WTC11 (cell line): ENCODE measurements at regions not wholly inside any gene's neighbourhood (a gene's known extent, or its start where the extent isn't known, plus 50 kb on each side); places are given as distances from the start of the nearest gene placed in this dataset.

Experiments used
- ATAC-seq: fragments of 200-7000 bp; cut with Tn5 transposase; 2 replicates; pipeline ENCODE4 v1.10.0; 2021; ENCODE audit warnings: mild to moderate bottlenecking, moderate library complexity
- CTCF ChIA-PET: fragments of 300-600 bp; sonication (Branson Sonifier 250); formaldehyde crosslinking; loops from one replicate; lab custom pipeline; 2021; ENCODE audit warnings: antibody characterized with exemption; lab: Charles Lee
- POLR2A ChIA-PET: fragments of 350-600 bp; sonication (Branson Sonifier 250); formaldehyde crosslinking; loops from one replicate; lab custom pipeline; 2021; ENCODE audit warnings: antibody characterized with exemption; lab: Charles Lee
- DNase-seq: peaks from one replicate; pipeline ENCODE4 v3.0.0; 2021; ENCODE audit warnings: low spot score
- H3K27ac Mint-ChIP-seq: 2 replicates; pipeline ENCODE4 v1.8.0; 2021; ENCODE audit warnings: mixed read lengths
- H3K27me3 Mint-ChIP-seq: 2 replicates; pipeline ENCODE4 v1.8.0; 2021; ENCODE audit warnings: low read depth, mild to moderate bottlenecking, moderate library complexity, mixed read lengths
- H3K36me3 Mint-ChIP-seq: 2 replicates; pipeline ENCODE4 v1.8.0; 2021; ENCODE audit warnings: mixed read lengths
- H3K4me1 Mint-ChIP-seq: 2 replicates; pipeline ENCODE4 v1.8.0; 2022; ENCODE audit warnings: mixed read lengths
- H3K4me3 Mint-ChIP-seq: 2 replicates; pipeline ENCODE4 v1.8.0; 2021; ENCODE audit warnings: mild to moderate bottlenecking, moderate library complexity, mixed read lengths
- H3K9me3 Mint-ChIP-seq: 2 replicates; pipeline ENCODE4 v1.8.0; 2021; ENCODE audit warnings: mixed read lengths
- ARID4B ChIP-seq: sonication (generic); formaldehyde crosslinking; IDR thresholded peaks from 2 replicates; pipeline ENCODE4 v1.8.0; 2023; ENCODE audit warnings: missing genetic modification reagents, mild to moderate bottlenecking, borderline replicate concordance
- CREM ChIP-seq: sonication (generic); formaldehyde crosslinking; IDR thresholded peaks from 2 replicates; pipeline ENCODE4 v1.8.1; 2022; ENCODE audit warnings: mild to moderate bottlenecking, missing genetic modification reagents, moderate library complexity
- GTF2I ChIP-seq: fragments of 250-450 bp; sonication (Bioruptor Pico); conservative IDR thresholded peaks from 2 replicates; pipeline ENCODE4 v1.4.0; 2021; ENCODE audit warnings: mild to moderate bottlenecking
- IRF2 ChIP-seq: sonication (generic); formaldehyde crosslinking; IDR thresholded peaks from 2 replicates; pipeline ENCODE4 v1.8.0; 2022; ENCODE audit warnings: low read depth, missing genetic modification reagents, borderline replicate concordance
- JAZF1 ChIP-seq: fragments of 250-450 bp; sonication (Bioruptor Pico); IDR thresholded peaks from 2 replicates; pipeline ENCODE4 v1.9.0; 2021; ENCODE audit warnings: moderate library complexity, mild to moderate bottlenecking, inconsistent platforms
- NR2C2 ChIP-seq: sonication (generic); formaldehyde crosslinking; IDR thresholded peaks from 2 replicates; pipeline ENCODE4 v1.8.0; 2022; ENCODE audit warnings: mild to moderate bottlenecking, missing genetic modification reagents
- NR3C1 ChIP-seq: sonication (generic); formaldehyde crosslinking; conservative IDR thresholded peaks from 2 replicates; pipeline ENCODE4 v1.8.1; 2023; ENCODE audit warnings: low read depth, mild to moderate bottlenecking, missing genetic modification reagents
- PRRX2 ChIP-seq: fragments of 250-450 bp; sonication (Bioruptor Pico); IDR thresholded peaks from 2 replicates; pipeline ENCODE4 v1.8.0; 2021; ENCODE audit warnings: mild to moderate bottlenecking
- RELA ChIP-seq: sonication (generic); formaldehyde crosslinking; IDR thresholded peaks from 2 replicates; pipeline ENCODE4 v1.8.1; 2022; ENCODE audit warnings: missing genetic modification reagents, mild to moderate bottlenecking, borderline replicate concordance
- TCF7 ChIP-seq: sonication (generic); formaldehyde crosslinking; IDR thresholded peaks from 2 replicates; pipeline ENCODE4 v1.8.0; 2022; ENCODE audit warnings: mild to moderate bottlenecking, low read depth, missing genetic modification reagents, moderate library complexity
- ZNF416 ChIP-seq: fragments of 250-450 bp; sonication (Bioruptor Pico); IDR thresholded peaks from 2 replicates; pipeline ENCODE4 v1.9.0; 2021; ENCODE audit warnings: mild to moderate bottlenecking, inconsistent platforms
- TF ChIP-seq, protein P1 (sequence below): sonication (generic); formaldehyde crosslinking; IDR thresholded peaks from 2 replicates; pipeline ENCODE4 v1.8.0; 2022; ENCODE audit warnings: missing genetic modification reagents
- TF ChIP-seq, protein P2 (sequence below): sonication (generic); formaldehyde crosslinking; IDR thresholded peaks from 2 replicates; pipeline ENCODE4 v1.8.0; 2023; ENCODE audit warnings: missing genetic modification reagents
- TF ChIP-seq, protein P3 (sequence below): sonication (generic); formaldehyde crosslinking; IDR thresholded peaks from 2 replicates; pipeline ENCODE4 v1.8.0; 2022; ENCODE audit warnings: mild to moderate bottlenecking, missing genetic modification reagents
- TF ChIP-seq, protein P4 (sequence below): sonication (generic); formaldehyde crosslinking; IDR thresholded peaks from 2 replicates; pipeline ENCODE4 v1.8.1; 2023; ENCODE audit warnings: mild to moderate bottlenecking, missing genetic modification reagents, moderate library complexity
- TF ChIP-seq, protein P5 (sequence below): sonication (generic); formaldehyde crosslinking; IDR thresholded peaks from 2 replicates; pipeline ENCODE4 v1.8.1; 2022; ENCODE audit warnings: mild to moderate bottlenecking, missing genetic modification reagents, moderate library complexity, borderline replicate concordance
- TF ChIP-seq, protein P6 (sequence below): sonication (generic); formaldehyde crosslinking; IDR thresholded peaks from 2 replicates; pipeline ENCODE4 v1.8.1; 2023; ENCODE audit warnings: mild to moderate bottlenecking, missing genetic modification reagents

GRCh38 chr5:159525117-159525516 lies 194.8 kb upstream of the IL12B start (continued):
- TF ChIP-seq, protein P1, sequence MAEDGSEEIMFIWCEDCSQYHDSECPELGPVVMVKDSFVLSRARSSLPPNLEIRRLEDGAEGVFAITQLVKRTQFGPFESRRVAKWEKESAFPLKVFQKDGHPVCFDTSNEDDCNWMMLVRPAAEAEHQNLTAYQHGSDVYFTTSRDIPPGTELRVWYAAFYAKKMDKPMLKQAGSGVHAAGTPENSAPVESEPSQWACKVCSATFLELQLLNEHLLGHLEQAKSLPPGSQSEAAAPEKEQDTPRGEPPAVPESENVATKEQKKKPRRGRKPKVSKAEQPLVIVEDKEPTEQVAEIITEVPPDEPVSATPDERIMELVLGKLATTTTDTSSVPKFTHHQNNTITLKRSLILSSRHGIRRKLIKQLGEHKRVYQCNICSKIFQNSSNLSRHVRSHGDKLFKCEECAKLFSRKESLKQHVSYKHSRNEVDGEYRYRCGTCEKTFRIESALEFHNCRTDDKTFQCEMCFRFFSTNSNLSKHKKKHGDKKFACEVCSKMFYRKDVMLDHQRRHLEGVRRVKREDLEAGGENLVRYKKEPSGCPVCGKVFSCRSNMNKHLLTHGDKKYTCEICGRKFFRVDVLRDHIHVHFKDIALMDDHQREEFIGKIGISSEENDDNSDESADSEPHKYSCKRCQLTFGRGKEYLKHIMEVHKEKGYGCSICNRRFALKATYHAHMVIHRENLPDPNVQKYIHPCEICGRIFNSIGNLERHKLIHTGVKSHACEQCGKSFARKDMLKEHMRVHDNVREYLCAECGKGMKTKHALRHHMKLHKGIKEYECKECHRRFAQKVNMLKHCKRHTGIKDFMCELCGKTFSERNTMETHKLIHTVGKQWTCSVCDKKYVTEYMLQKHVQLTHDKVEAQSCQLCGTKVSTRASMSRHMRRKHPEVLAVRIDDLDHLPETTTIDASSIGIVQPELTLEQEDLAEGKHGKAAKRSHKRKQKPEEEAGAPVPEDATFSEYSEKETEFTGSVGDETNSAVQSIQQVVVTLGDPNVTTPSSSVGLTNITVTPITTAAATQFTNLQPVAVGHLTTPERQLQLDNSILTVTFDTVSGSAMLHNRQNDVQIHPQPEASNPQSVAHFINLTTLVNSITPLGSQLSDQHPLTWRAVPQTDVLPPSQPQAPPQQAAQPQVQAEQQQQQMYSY, result no peak
- TF ChIP-seq TCF7 (CRISPR knock-in tag), result no peak
- TF ChIP-seq, protein P2, sequence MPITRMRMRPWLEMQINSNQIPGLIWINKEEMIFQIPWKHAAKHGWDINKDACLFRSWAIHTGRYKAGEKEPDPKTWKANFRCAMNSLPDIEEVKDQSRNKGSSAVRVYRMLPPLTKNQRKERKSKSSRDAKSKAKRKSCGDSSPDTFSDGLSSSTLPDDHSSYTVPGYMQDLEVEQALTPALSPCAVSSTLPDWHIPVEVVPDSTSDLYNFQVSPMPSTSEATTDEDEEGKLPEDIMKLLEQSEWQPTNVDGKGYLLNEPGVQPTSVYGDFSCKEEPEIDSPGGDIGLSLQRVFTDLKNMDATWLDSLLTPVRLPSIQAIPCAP (CRISPR knock-in tag), result no peak
- TF ChIP-seq, protein P3, sequence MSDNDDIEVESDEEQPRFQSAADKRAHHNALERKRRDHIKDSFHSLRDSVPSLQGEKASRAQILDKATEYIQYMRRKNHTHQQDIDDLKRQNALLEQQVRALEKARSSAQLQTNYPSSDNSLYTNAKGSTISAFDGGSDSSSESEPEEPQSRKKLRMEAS, result no peak

- no peaks in the 10 kb centered on the region for H3K36me3 Mint-ChIP-seq
- ATAC-seq, result no peak
- H3K4me1 Mint-ChIP-seq, result peaks cover 3% of the 10 kb centered on the region; the same call in 1 of the 2 replicates
- peaks cover 12% of the 10 kb centered on the region for H3K9me3 Mint-ChIP-seq
- ChIA-PET CTCF (interaction anchor here (1.0 to 1.4 kb wide), 3 partner anchors 12 to 424 kb away, joined by 3 to 9 read pairs (median 3); no protein-coding TSS in a partner anchor), POLR2A (no interaction called here)
- TF ChIP-seq NR3C1 (CRISPR knock-in tag) (no peak), RELA (CRISPR knock-in tag) (no peak), CREM (CRISPR knock-in tag) (no peak), ZNF416 (CRISPR knock-in tag) (no peak), ARID4B (CRISPR knock-in tag) (no peak), PRRX2 (no peak), GTF2I (CRISPR knock-in tag) (no peak)
- TF ChIP-seq, protein P4, sequence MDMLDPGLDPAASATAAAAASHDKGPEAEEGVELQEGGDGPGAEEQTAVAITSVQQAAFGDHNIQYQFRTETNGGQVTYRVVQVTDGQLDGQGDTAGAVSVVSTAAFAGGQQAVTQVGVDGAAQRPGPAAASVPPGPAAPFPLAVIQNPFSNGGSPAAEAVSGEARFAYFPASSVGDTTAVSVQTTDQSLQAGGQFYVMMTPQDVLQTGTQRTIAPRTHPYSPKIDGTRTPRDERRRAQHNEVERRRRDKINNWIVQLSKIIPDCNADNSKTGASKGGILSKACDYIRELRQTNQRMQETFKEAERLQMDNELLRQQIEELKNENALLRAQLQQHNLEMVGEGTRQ (CRISPR knock-in tag), result no peak
- no peak for DNase-seq
- no peak overlapping the region for H3K27ac Mint-ChIP-seq
- H3K4me3 Mint-ChIP-seq, result no peak overlapping the region
- H3K27me3 Mint-ChIP-seq, result no peaks in the 10 kb centered on the region
Measured at GRCh38 chr5:159527546-159528254, 197.4 kb upstream of the IL12B start.

DNA sequence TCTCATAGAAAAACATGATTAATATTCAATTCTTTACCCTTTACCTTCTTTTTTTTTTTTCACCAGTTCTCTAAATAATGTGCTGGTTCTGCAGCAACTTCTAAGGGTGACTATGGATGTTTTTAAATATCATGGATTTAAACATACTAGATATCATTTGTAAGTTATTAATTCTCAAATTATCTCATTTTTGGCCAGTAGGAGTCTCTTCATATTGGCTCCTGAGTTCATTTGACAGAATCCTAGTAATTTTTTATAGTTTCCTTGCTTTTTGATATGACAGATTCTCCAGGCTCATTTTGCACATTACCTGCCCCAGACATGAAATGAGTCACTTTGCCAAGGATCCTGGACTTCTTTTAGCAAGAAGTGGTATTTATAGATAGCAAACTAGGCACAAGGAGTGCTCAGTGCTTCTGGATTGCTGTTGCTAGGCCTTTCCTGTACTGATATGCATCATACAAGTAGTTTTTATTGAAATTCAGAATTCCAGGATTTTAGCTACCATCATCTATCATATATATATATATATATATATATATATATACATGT lies 201.3 kb upstream of the IL12B start:
- peaks cover 17% of the 10 kb centered on the region for H3K9me3 Mint-ChIP-seq
- H3K4me1 Mint-ChIP-seq, result no peaks in the 10 kb centered on the region
- ChIA-PET CTCF (no interaction called here), POLR2A (no interaction called here)
- no peaks in the 10 kb centered on the region for H3K36me3 Mint-ChIP-seq
- ATAC-seq (no peak), DNase-seq (no peak)
- H3K4me3 Mint-ChIP-seq, result no peak overlapping the region
- peaks cover 3% of the 10 kb centered on the region; the same call in 1 of the 2 replicates for H3K27me3 Mint-ChIP-seq
- no peak overlapping the region for H3K27ac Mint-ChIP-seq
- TF ChIP-seq JAZF1 (no peak), GTF2I (CRISPR knock-in tag) (no peak), NR2C2 (CRISPR knock-in tag) (no peak), IRF2 (CRISPR knock-in tag) (no peak)
- TF ChIP-seq, protein P5, sequence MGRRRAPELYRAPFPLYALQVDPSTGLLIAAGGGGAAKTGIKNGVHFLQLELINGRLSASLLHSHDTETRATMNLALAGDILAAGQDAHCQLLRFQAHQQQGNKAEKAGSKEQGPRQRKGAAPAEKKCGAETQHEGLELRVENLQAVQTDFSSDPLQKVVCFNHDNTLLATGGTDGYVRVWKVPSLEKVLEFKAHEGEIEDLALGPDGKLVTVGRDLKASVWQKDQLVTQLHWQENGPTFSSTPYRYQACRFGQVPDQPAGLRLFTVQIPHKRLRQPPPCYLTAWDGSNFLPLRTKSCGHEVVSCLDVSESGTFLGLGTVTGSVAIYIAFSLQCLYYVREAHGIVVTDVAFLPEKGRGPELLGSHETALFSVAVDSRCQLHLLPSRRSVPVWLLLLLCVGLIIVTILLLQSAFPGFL, result no peak
- TF ChIP-seq, protein P6, sequence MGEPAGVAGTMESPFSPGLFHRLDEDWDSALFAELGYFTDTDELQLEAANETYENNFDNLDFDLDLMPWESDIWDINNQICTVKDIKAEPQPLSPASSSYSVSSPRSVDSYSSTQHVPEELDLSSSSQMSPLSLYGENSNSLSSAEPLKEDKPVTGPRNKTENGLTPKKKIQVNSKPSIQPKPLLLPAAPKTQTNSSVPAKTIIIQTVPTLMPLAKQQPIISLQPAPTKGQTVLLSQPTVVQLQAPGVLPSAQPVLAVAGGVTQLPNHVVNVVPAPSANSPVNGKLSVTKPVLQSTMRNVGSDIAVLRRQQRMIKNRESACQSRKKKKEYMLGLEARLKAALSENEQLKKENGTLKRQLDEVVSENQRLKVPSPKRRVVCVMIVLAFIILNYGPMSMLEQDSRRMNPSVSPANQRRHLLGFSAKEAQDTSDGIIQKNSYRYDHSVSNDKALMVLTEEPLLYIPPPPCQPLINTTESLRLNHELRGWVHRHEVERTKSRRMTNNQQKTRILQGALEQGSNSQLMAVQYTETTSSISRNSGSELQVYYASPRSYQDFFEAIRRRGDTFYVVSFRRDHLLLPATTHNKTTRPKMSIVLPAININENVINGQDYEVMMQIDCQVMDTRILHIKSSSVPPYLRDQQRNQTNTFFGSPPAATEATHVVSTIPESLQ (CRISPR knock-in tag), result no peak
